ENCODE measurements at regions not wholly inside any gene's neighbourhood (a gene's known extent, or its start where the extent isn't known, plus 50 kb on each side); places are given as distances from the start of the nearest gene placed in this dataset.
"Not testable (repeated sequence)": the region's sequence is repeated elsewhere in the genome, so short reads cannot be mapped to it uniquely, and the experiment has no call there.

DNA sequence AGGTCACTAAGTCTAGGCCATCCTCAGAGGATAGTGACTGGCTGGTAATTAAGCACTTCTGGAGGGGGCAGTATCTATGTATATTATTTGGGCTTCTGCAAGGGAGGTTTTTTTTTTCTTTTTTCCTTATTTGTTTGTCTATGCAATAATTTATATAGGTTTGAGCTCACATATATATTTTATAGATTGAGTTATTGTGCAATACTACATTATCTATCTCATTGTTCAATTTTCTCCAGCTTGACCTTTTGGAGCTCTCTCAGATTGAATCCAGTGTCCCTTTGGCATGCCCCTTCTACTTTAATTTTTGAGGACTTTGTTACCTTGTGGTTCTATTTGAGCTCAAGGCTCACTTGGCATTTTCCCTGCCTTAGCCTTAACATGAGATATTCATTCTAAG lies 852.1 kb downstream of the KCNT2 start:
- DNase-seq (ENCODE audit: low read depth in 2 of 2) = no peak

DNA sequence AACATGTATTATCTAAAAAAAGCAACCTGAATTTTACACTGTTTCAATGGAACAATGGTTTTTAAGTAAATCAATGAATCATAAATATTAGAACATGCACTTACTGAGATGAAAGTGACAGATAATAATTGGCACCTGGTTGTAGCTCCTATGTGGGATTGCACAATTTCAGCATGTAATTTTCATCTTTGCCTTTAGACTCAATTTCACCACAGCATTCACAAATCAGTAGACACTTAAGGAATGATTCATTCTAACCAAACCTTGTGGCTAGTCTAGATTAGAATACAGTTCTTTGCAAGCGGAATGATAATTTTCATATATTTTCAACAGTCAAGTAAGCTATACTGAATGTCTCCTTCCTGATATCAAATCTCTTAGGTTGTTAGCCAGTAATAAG lies 853.4 kb downstream of the KCNT2 start:
- no peak for DNase-seq (ENCODE audit: low read depth in 2 of 2)

DNA sequence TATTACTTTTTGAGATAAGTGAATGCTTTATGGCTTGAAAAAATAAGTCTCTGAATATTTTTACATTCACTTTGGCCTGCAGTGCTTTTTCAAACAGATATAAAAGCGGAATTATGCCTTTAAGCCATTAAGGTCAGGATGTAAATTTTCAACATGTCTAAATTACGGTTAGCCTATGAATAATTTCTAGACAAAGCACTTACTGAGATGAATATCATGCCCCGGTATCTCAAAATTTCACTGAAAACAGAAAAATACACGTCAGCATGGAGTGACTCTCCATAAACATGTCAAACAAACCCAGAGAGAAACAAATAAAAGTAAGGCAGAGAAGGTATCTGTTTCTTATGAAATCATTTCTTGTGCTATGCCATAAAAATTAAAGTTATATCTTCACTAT lies 853.9 kb downstream of the KCNT2 start:
- DNase-seq (ENCODE audit: low read depth in 2 of 2) = no peak

DNA sequence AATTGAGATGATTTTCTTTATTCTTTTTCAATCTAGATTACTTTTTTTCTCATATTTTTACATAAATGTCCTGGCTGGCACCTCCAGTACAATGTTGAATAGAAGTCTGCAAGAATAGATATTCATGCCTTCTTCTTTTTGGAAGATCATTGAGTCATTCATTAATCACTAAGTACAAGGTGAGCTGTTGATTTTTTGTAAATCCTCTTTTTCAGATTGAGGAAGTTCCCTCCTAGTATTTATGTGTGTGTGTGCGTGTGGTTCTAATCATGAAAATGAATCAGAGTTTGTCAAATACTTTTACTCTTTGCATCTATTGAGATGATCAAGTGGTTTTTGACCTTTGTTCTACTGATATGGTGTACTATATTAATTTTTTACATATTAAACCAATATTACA lies 859.3 kb downstream of the KCNT2 start:
- DNase-seq (ENCODE audit: low read depth in 2 of 2) = no peak

DNA sequence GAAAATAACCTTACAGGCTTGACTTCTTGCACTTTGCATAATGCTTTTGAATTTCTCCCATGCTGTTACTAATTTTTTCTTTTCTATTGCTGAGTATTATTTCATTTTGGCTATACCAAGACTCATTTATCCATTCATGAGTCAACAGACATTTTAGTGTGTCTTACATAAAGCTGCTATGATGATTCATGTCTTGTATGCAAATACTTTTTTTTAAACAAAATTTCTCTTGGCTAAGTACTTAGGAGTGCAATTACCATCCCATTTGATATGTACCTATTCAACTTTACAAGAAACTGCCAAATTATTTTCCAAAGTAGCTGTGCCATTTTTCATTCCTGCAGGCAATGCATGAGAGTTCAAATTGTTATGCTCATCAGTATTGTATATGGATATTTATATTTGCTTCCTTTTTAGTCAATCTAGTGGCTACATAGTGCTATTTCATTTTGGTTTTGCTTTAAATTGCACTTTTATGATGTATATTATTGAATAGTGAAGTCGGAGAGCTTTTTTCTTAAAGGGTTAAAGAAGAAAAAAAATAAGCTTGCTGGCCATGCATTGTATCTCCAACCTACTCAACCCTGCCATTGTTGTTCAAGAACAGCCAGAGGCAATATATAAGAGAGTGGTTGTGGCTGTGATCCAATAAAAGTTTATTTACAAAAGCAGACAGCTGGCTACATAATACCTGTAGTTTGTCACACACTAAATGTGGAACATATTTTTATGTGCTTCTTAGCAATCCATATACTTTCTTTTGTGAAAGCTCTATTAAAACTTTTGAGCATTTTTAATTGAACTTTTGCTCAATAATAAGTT lies 862.8 kb downstream of the KCNT2 start:
- no peak for DNase-seq (ENCODE audit: low read depth in 2 of 2)

DNA sequence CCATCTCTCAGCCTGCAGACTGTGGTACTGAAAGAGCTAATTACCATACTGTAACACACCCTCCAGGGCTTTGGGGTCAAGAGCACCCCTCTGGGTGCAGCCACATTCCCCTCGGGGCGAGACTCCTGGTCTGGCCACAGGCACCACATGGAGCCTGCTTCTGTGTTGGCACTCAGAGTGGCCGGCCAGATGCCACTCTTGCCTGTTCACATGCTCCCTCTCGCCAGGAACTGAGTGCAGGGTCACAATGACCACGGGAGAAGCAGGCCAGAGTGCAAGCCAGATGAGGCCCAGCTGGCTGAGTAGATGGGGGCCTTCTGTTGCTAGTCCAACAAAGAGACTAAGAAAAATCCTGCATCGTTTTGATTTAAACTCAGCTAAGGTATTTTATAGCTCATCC lies 864.0 kb downstream of the KCNT2 start:
- no peak for DNase-seq (ENCODE audit: low read depth in 2 of 2)

DNA sequence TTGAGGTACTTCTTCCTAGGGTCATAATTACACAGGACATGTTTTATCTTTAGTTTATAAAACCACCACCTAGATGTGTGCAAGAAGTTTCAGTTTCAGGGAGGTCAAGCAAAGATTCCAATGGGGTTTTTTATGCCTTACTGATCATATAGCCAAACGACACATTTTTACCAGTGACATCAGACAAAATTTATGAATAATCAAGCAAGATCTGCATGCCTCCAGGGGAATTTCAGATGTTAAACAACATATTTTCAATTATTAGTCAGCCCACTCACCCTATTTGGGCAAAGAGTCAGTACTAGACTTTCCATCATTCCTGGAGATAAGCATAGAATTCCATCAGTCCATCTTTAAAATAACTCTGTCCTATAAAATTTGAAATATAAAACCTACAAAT lies 867.4 kb downstream of the KCNT2 start:
- no peak for DNase-seq (ENCODE audit: low read depth in 2 of 2)

DNA sequence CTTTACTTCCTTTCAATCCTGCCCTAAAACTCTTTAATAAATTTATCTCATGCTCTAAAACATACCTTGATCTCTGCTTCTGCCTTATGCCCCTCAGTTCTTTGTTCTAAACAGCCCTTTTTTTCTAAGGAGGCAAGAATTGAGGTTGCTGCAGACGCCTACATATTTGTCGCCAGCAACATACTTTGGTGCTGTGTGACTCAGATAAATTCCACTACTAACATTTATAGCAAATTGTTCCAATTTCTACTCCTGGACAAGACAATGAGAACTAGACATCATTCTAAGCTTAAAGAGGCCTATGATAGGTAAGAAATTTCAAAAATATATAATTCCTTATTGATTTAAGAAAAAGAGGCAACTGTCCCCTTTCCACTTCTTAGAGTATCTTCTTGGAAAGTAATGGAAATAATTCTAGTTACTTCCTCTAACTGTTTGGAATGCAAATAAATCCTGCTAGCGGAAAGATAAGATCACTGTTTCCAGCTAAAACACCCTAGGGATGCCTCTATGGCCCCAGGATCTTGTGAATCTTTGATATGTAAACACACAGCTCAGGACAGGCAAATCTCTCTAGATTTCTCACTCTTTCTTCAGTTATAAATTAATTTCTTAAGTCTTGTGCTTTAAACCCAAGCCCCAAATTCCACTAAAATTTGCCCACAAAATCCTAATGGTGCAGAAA lies 869.1 kb downstream of the KCNT2 start:
- DNase-seq (ENCODE audit: low read depth in 2 of 2) = no peak

DNA sequence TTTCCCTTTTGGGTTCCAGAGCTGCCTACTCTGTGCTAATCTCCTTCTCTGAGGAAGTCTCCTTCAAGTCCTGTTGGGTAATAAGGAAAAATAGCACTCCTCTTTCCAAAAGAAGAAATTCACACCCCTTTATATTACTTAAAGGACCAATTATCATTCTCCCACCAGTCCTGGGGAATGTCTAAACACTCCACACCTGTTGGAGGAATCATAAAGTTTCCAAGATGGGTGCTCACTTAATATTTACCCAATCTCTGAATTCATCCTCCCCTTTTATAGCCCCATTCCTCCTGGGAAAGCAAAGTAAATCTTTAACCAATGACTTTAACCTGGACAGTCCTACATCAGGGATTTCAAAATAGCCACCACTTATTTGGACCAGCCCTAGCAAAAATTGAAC lies 873.1 kb downstream of the KCNT2 start:
- no peak for DNase-seq (ENCODE audit: low read depth in 2 of 2)

DNA sequence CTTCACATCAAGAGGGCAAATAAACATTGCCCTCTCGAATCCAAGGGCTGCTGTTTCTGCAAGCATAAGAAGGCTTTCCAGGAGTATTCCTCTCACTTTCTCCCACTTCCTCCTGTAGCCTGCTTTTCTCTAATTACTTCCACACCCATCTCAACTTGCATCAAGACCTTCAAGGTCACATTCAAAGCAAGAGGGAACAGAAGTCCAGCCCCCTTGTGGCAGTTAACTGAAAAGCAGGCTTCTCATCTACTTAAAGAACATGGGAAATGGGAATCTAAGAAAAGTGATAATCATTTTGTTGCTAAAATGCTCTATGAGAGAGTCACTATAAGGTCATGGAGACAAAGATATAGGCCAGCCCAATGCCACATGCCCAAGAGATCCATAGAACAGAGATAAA lies 874.4 kb downstream of the KCNT2 start:
- DNase-seq (ENCODE audit: low read depth in 2 of 2) = no peak

DNA sequence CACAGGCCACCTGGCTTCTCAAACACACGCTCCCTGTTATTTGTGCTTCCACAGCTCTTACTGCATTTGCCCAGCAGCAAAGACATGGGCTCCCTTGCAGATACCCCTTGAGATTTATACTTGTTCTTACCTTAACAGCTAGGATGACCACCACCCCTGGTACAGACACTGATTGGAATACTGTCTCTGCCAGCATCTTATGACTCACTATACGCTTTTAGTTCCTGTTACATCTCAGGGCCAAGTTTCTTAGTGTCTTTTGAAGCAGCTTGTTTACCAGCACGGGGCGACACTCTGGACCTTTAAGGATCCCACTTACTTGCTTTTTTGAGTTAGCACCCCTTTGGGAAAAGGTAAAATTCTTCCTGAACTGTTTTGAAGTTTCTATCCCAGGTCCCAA lies 874.8 kb downstream of the KCNT2 start:
- no peak for DNase-seq (ENCODE audit: low read depth in 2 of 2)

DNA sequence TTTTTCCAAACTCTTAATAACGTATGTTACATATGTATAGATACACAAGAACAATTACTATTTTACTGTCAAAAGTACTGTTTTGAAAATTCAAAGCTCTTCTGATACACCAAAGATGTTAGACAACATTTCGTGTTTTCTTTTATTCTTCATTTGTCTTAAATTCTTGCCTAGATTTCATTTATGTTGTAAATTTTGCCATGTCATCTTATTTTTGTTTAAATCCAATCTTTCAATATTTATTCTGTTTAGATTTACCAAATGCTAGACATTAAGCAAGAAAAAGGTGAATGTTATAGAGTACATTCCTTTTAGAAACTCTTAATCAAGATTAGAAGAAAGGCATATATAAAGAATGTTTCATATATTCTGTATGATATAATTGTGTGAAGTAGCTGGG lies 876.9 kb downstream of the KCNT2 start:
- DNase-seq (ENCODE audit: low read depth in 2 of 2) = no peak

DNA sequence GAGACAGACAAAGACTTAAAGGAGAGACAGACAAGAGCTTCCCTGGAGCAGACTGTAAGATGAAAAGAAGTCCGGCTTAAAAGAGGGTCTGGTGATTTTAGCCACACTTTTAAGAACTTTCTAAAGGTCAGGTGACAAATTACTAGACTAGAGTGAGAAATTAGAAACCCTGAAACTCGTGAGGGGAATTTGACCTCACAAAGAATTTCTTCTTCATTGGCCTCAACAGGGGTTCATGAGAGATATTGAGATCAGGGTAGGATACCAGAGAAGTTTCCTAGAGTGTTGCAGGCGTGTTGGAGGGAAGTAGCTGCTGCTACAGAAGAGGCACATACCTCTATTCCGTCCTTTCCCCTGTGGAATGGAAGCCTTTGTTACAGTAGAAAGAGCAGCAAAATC lies 884.4 kb downstream of the KCNT2 start:
- no peak for DNase-seq (ENCODE audit: low read depth in 2 of 2)

DNA sequence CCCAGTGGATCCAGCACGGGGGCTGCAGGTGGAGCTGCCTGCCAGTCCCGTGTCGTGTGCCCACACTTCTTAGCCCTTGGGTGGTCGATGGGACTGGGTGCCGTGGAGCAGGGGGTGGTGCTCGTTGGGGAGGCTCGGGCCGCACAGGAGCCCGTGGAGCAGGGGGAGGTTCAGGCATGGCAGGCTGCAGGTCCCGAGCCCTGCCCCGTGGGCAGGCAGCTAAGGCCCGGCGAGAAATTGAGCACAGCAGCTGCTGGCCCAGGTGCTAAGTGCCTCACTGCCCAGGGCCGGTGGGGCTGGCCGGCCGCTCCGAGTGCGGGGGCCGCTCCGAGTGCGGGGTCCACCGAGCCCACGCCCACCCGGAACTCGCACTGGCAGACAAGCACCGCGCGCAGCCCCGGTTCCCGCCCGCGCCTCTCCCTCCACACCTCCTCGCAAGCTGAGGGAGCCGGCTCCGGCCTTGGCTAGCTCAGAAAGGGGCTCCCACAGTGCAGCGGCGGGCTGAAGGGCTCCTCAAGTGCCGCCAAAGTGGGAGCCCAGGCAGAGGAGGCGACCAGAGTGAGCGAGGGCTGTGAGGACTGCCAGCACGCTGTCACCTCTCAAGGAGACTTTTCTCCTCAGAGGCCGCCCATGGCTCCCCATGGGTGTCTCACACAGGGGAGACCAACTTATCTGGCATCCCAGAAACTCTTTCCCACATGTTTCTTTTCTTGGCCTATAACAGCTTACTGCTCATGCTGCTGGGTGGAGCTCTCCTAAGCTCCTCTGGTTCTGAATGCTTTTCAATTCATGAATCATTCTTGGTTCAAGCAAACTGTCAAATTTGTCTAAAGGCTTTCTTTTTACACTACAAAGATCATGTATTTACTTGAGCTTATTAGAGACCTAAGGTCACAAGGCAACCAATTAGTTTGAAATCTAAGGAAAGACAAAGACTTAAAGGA lies 885.1 kb downstream of the KCNT2 start:
- DNase-seq (ENCODE audit: low read depth in 2 of 2) = not testable (repeated sequence)

DNA sequence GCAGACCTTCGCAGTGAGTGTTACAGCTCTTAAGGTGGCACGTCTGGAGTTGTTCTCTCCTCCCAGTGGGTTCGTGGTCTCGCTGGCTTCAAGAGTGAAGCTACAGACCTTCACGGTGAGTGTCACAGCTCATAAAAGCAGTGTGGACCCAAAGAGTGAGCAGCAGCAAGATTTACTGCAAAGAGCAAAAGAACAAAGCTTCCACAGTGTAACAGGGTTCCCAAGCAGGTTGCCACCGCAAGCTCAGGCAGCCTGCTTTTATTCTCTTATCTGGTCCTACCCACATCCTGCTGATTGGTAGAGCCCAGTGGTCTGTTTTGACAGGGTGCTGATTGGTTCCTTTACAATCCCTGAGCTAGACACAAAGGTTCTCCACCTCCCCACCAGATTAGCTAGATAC lies 886.1 kb downstream of the KCNT2 start:
- DNase-seq (ENCODE audit: low read depth in 2 of 2) = not testable (repeated sequence)

DNA sequence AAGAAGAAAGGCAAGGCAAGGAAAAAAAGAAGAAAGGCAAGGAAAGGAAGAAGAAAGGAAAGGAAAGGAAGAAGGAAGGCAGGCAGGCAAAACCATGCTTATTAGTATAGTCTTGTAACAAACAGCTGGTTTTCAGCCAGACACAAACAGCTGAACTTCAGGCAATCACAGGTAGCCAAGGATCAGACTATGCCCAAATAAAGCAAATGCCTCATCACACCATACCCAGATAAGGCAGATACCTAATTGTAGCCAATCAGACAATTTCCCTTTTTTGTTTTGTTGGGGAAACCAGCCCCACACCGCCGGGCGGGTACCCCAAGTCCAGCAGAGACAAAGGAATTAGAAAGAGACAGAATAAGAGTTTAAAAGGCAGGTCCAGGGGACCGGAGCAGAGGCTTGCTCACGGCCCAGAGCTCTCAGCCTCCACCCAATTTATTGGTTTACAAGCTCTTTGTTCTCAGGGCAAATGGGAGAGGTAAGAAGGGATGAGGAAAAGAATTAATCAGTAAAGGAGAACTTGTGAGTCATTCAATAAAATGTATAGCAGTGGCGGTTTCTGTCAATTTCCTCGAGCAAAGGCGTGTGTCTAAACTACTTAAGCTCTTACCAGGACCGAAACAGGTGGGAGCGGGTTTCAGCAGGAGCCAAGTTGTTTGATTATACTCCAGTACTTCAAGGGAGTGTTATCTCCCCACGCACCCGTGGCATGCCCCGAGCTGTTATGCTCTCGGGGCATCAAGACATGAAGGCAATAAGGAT lies 886.8 kb downstream of the KCNT2 start:
- no peak for DNase-seq (ENCODE audit: low read depth in 2 of 2)

DNA sequence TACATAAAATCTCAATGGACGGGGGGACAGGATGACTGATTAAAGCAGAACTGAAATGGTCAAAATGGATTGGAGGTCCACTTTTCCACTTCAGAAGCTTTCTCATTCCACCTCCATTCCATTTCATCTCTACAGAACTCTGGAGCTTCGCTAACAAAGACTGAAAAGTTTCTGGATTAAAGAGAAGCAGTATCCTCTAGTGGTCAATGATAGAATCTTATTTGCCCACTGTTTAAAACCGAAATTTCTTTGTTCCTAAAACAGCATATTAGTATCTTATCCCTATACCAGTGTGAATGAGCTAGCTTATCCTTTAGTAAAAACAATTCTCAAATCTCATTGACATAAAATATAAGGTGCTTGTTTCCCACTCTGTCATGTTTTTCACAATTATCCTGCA lies 890.6 kb downstream of the KCNT2 start:
- DNase-seq (ENCODE audit: low read depth in 2 of 2) = no peak

DNA sequence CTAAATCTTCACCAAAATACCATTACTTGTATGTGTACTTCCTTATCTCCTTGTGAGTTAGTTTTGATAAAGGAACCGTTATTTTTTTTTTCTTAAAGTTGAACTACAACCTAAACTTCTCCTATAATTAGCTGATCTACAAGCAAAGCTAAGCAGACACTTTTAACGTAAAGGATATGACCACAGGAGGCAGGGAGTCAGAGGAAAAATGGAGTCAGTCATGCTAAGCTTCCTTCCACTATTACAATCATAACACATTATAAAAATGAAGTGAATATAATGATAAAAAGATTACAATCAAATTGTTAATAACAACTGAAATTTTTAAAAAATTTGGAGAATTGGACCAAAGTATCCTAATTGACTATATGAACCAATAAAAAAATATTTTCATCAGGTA lies 892.6 kb downstream of the KCNT2 start:
- DNase-seq (ENCODE audit: low read depth in 2 of 2) = no peak

DNA sequence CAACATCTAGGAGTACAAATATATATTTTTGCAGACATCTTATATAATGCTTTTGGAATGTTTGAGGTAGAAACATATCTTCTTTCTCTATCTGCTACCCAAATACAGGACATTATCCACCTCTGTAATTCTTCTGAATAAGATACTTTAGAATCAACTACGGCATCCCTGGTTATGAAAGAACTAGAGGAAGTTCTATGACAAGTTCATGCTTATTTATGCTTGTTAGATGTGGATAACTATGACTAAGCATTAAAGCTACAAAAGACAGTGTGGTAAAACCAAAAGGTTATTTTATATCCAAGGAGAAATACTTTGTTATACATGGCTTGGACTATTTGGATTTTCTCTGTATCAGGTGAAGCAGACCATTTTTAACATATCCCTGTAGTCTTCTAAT lies 894.0 kb downstream of the KCNT2 start:
- DNase-seq (ENCODE audit: low read depth in 2 of 2) = no peak

DNA sequence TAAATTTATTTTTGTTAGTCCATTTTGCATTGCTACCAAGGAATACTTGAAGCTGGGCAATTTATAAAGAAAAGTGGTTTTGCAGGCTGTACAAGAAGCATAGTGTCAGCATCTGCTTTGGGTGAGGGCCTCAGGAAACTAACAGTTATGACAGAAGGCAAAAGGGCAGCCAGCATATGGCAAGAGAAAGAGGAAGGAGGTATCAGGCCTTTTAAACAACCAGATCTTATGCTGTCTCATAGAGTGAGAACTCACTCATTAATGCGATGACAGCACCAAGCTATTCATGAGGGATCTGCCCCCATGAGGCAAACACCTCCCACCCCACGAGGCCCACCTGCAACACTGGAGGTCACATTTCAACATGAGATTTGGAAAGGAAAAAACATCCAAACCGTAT lies 898.4 kb downstream of the KCNT2 start:
- no peak for DNase-seq (ENCODE audit: low read depth in 2 of 2)

DNA sequence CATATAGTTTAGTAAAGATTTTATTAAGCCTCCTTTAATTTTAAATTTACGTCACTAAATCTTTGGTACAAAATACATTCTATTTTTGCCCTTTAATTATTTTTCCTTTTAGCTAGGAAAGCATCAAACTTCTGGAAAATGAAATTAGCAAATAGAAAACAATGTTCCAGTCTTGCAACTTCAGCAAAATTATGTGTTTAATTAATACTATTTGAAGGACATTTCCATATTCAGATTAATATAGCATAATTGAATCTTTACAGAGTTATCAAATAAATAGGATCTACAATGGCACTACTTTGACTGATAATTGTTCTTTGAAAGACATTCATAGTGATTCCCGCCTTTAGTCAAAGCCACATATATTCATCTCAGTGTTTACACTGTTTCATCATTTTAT lies 904.2 kb downstream of the KCNT2 start:
- DNase-seq (ENCODE audit: low read depth in 2 of 2) = no peak

DNA sequence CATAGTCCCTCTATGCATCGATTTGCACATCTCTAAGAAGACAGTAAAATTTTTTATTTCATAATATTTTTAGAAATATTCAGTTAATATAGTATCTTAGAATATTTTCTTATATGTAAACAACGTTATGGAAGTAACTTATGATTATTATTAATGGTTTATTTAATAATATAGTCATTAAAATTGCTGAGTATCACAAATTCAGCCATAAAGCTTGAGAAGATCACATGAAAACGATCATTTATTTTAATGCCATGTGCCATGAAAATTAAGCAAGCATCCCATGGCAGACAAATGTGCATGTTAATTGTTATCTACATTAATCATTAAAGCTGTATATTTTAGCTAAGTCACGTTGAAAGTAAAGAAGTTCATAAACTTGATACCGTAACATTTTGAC lies 907.1 kb downstream of the KCNT2 start:
- DNase-seq (ENCODE audit: low read depth in 2 of 2) = no peak
